GM19467 (cell line): ENCODE measurements at regions not wholly inside any gene's neighbourhood (a gene's known extent, or its start where the extent isn't known, plus 50 kb on each side); places are given as distances from the start of the nearest gene placed in this dataset.
"Not testable (repeated sequence)": the region's sequence is repeated elsewhere in the genome, so short reads cannot be mapped to it uniquely, and the experiment has no call there.

ENCODE experiments used
- ATAC-seq: cut with Tn5 transposase; IDR thresholded peaks from one replicate; pipeline ENCODE4 v1.9.1; 2021; ENCODE audit warnings: mild to moderate bottlenecking, moderate library complexity; ENCODE audit not compliant: unreplicated experiment

GRCh38 chr1:8171751-8172464, 145.8 kb upstream of the ERRFI1 start:
- no peak for ATAC-seq

- peak; percentile 3 for ATAC-seq
Measured at GRCh38 chr1:8170059-8170835, 144.1 kb upstream of the ERRFI1 start.

GRCh38 chr1:8169364-8170058, 143.4 kb upstream of the ERRFI1 start:
- peak; percentile 69 for ATAC-seq

- ATAC-seq = no peak
Measured at GRCh38 chr1:8167936-8168335, 141.8 kb upstream of the ERRFI1 start.

GRCh38 chr1:8166406-8166805, 140.3 kb upstream of the ERRFI1 start:
- no peak for ATAC-seq

GRCh38 chr1:8165595-8166360, 139.7 kb upstream of the ERRFI1 start:
- no peak for ATAC-seq

- no peak for ATAC-seq
Measured at GRCh38 chr1:8164670-8165069, 138.6 kb upstream of the ERRFI1 start.

- no peak for ATAC-seq
Measured at GRCh38 chr1:8163039-8163438, 136.9 kb upstream of the ERRFI1 start.

GRCh38 chr1:8162168-8162567, 136.1 kb upstream of the ERRFI1 start:
- ATAC-seq = no peak

- ATAC-seq = no peak
Measured at GRCh38 chr1:8161546-8162105, 135.5 kb upstream of the ERRFI1 start.

- no peak for ATAC-seq
Measured at GRCh38 chr1:8159470-8160024, 133.4 kb upstream of the ERRFI1 start.

GRCh38 chr1:8158995-8159394, 132.9 kb upstream of the ERRFI1 start:
- ATAC-seq = no peak

- no peak for ATAC-seq
Measured at GRCh38 chr1:8157765-8158164, 131.7 kb upstream of the ERRFI1 start.

- ATAC-seq = no peak
Measured at GRCh38 chr1:8155528-8156186, 129.5 kb upstream of the ERRFI1 start.

- no peak for ATAC-seq
Measured at GRCh38 chr1:8154621-8155052, 128.5 kb upstream of the ERRFI1 start.

- ATAC-seq = no peak
Measured at GRCh38 chr1:8153961-8154360, 127.9 kb upstream of the ERRFI1 start.

GRCh38 chr1:8152731-8153702, 126.9 kb upstream of the ERRFI1 start:
- ATAC-seq = no peak

- ATAC-seq = no peak
Measured at GRCh38 chr1:8151647-8152046, 125.5 kb upstream of the ERRFI1 start.

- not testable (repeated sequence) for ATAC-seq
Measured at GRCh38 chr1:8149756-8150155, 123.6 kb upstream of the ERRFI1 start.
